KG1 (cell line): ENCODE measurements at regions not wholly inside any gene's neighbourhood (a gene's known extent, or its start where the extent isn't known, plus 50 kb on each side); places are given as distances from the start of the nearest gene placed in this dataset.
"Not testable (repeated sequence)": the region's sequence is repeated elsewhere in the genome, so short reads cannot be mapped to it uniquely, and the experiment has no call there.

Experiments
- DNase-seq: peaks from one replicate; lab custom pipeline; 2025; lab: John Stamatoyannopoulos, UW

- no peak for DNase-seq
Measured at GRCh38 chr3:84679211-84679610, 279.6 kb upstream of the CADM2 start.

GRCh38 chr3:84680700-84681099 is 278.1 kb upstream of the CADM2 start:
- DNase-seq: no peak

DNA sequence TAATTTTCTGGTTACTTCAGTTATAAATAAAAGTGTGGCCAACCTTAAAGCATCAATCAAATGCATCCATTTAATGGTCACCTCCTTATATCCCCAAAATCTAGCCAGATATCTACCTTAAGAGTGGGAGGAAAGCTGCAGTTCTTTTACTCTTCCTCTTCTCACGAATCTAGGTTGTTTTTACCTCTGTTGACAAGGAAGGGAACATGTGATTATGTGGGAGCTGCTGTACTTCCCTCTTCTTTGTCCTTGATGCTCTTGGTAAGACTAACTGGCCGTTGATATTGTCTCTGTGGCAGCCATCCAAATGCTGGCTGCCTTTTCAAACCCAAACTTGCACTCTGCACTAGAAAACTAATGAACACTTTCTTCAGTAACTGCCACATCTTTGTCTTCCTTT is 275.3 kb upstream of the CADM2 start:
- DNase-seq: no peak

- no peak for DNase-seq
Measured at GRCh38 chr3:84685467-84685866, 273.3 kb upstream of the CADM2 start.

- DNase-seq: no peak
Measured at GRCh38 chr3:84692261-84692660, 266.5 kb upstream of the CADM2 start.

- DNase-seq: not testable (repeated sequence)
Measured at GRCh38 chr3:84710288-84710687, 248.5 kb upstream of the CADM2 start.

DNA sequence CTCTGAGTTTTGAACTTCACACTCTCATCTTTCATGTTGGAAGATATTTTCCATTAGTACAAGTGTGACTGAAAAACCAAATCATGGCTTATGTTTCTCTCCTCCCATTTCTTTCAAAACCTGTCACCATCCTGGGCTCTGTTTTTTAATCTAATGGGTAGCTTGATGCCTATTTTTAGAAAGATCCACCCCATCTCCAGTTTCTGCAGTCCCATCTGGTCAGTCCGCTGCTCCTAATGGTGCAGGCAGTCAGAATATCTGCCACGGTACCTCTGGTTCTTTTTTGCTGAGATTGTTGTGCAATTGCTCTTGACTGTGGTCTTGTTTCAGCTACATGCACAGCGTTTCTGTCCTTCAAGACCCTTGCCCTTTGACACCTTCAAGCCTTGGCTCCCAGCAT is 240.9 kb upstream of the CADM2 start:
- DNase-seq: no peak

DNA sequence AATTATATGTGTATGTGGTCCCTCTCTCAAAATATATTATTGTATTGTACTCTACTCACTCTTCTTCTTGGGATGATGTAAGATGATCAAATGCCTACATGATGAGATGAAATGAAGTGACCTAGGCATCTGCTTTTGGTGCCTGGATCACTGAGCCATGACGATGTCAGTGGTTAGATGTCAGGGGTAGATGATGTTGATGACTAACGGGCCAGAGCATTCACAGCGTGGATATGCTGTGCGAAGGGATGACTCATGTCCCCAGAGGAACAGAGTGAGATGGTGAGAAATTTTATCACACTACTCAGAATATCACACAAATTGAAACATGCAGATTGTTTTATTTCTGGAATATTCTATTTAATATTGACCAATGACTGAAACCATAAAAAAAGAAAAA is 233.9 kb upstream of the CADM2 start:
- no peak for DNase-seq

- DNase-seq: no peak
Measured at GRCh38 chr3:84727616-84728015, 231.2 kb upstream of the CADM2 start.

DNA sequence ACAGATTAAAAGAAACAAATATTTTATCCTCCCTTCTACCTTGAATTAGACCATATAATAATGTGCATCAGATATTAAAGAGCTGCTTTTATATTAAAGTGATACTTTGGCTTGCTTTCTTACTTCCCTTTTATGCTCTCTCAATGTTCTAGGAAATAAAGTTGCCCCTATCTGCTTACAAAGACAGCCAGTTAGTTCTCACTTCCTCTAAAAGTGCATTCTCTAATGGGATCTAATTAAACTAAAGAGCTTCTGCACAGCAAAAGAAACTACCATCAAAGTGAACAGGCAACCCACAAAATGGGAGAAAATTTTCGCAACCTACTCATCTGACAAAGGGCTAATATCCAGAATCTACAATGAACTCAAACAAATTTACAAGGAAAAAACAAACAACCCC is 224.1 kb upstream of the CADM2 start:
- DNase-seq: not testable (repeated sequence)

DNA sequence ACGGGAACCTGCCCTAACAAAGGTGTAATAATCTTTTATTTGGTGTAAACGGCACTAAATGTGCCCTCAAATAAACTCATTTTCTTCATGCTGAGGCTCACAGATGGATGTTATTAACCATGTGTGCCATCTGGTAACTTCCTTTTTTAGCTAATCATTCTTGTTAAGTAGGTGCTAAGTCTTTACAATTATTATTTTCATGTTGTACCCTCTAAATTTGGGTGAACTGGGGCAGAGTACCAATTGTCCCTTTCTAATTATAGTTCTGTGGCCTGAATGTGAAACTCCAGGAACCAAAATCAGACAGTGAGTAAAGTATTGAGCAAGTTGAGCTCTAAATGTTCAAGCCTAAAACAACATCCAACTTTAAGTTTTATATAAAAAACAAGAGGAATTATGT is 220.7 kb upstream of the CADM2 start:
- no peak for DNase-seq

- no peak for DNase-seq
Measured at GRCh38 chr3:84742915-84743425, 215.8 kb upstream of the CADM2 start.

GRCh38 chr3:84744130-84744529 is 214.7 kb upstream of the CADM2 start:
- no peak for DNase-seq

GRCh38 chr3:84755860-84756259 is 202.9 kb upstream of the CADM2 start:
- no peak for DNase-seq

DNA sequence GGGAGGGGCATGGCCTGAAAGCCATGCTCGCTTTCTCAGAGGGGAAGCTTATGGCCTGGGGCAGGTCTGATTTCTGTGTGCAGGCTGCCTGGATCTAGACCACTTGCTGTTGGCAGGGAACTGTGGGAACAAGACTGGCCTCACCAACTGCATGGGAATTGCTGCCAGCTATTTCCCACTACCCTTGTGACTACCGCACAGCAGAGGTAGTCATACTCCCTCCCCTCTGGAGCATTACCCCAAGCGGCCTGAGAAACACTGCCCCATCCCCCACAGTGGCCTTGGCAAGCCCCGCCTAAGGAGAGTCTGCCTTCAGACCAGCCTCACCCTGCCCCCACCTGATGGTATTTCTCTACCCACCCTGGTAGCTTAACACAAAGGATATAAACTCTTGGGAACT is 199.4 kb upstream of the CADM2 start:
- no peak for DNase-seq

DNA sequence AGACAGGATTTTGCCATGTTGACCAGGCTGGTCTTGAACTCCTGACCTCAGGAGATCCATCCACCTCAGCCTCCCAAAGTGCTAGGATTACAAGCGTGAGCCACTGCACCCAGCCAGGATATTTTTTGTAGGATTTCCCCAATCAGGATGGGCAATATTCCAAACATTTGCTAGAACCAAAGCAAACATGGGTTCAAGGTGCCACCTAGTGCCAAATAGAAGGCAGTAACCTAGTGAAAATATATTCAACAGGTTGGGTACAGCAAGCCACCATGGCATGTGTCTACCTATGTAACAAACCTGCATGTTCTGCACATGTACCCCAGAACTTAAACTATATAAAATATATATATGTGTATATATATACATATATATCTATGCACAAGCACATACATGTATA is 185.9 kb upstream of the CADM2 start:
- no peak for DNase-seq

- no peak for DNase-seq
Measured at GRCh38 chr3:84783281-84783680, 175.5 kb upstream of the CADM2 start.

GRCh38 chr3:84789961-84790360 is 168.8 kb upstream of the CADM2 start:
- DNase-seq: no peak

DNA sequence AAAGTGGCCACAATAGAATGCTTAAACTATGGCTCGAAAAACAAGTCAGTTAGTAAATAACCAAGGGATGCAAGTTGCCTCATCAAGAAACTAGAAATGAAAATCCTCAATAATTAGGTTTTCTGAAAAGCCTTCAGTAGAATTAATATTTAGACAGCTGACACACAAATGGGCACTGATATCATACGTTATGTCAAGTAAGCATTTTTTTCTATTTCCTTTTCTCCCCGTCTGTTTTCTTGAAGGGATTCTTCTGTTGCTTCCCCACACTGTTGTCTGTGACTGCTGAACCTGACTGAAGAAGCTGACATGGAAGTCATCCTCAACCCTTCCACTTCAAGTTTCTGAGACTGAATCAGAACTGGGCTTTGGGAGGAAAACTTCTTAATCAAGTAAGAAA is 151.8 kb upstream of the CADM2 start:
- DNase-seq: no peak

GRCh38 chr3:84820126-84820525 is 138.7 kb upstream of the CADM2 start:
- no peak for DNase-seq

DNA sequence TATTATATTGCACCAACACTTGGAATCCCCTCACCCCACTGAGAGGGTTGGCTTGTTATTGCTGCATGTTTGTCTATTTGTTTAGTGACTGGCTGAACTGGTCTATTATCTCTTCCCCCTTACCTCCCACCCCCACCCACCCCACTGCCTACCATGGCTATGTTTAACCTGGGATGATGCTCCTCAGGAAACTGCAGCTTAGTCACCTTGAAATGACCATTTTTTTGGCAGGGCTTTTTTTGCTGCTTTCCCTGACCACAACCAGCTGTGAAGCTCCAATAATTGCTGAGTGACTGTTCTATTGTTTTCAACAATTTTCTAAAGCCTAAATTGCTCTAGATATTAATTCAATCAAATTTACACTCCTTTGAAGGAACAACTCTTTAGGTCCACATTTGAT is 137.9 kb upstream of the CADM2 start:
- DNase-seq: no peak

DNA sequence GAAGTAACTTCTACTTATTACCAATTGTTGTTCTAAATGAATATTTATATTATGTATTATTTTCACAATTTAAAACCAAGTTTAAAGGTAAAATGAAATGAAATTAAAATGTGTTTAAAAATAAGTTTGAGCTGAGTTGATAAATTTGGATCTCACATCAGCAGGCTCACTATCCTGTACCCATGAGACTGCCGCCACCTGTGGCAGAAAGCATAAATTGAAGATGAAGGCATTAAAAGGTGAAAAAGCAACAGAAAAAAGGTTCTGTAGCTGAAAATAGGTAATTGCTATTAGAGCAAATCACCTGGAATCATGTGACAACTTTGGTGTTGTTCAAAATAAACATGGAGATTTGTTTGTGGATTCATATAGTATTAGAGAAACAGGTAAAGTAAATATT is 133.0 kb upstream of the CADM2 start:
- no peak for DNase-seq

- no peak for DNase-seq
Measured at GRCh38 chr3:84830476-84830875, 128.3 kb upstream of the CADM2 start.

DNA sequence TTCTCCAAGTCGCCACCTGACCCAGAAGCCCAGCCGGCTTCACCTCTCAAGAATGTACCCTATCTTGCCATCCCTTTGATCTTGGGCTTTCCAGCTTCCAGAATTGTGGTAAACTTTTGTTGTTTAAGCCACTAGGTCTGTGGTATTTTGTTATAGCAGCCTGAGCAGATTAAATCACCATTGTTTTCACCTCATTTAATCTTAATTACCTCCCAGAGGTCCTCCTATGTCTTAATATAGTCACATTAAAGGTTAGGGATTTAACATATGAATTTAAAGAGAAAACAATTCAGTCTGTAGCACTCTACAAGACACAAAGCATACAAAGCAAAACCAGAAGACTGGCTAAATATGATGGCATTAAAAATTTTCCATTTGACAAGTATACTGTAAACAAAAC is 123.4 kb upstream of the CADM2 start:
- no peak for DNase-seq

- DNase-seq: no peak
Measured at GRCh38 chr3:84836961-84837360, 121.8 kb upstream of the CADM2 start.
